GM12878 (cell line): ENCODE measurements at regions not wholly inside any gene's neighbourhood (a gene's known extent, or its start where the extent isn't known, plus 50 kb on each side); places are given as distances from the start of the nearest gene placed in this dataset.

Experiments
- ATAC-seq: fragments of 200-7000 bp; cut with Tn5 transposase; 3 replicates; pipeline ENCODE4 v1.9.1; 2020; ENCODE audit warnings: mild to moderate bottlenecking, moderate library complexity
- BruUV-seq: library from RNA; stranded (reverse); fragments of 400-500 nt; replicated peaks from 2 replicates; lab custom pipeline; 2021; lab: Mats Ljungman, UMichigan
- CTCF ChIA-PET: fragments of 300-600 bp; sonication (Branson Sonifier 250); formaldehyde crosslinking; extraction: SDS; loops from one replicate; lab custom pipeline; 2021; ENCODE audit warnings: inconsistent platforms; lab: Yijun Ruan, JAX
- POLR2A ChIA-PET: fragments of 350-600 bp; formaldehyde crosslinking; extraction: SDS; loops from one replicate; lab custom pipeline; 2021; ENCODE audit warnings: inconsistent platforms; lab: Charles Lee
- RAD21 ChIA-PET: fragments of 300-600 bp; sonication (Branson Sonifier 250); formaldehyde crosslinking; loops from one replicate; lab custom pipeline; 2023; ENCODE audit warnings: antibody characterized with exemption; ENCODE audit not compliant: unreplicated experiment; lab: Charles Lee
- SMC1A ChIA-PET: fragments of 300-600 bp; sonication (Branson Sonifier 250); formaldehyde crosslinking; loops from one replicate; lab custom pipeline; 2023; ENCODE audit not compliant: unreplicated experiment, uncharacterized antibody; lab: Charles Lee
- DNase-seq: peaks from one replicate; pipeline ENCODE4 v3.0.0-alpha.2; 2011; ENCODE audit warnings: low read depth, low spot score
- FAIRE-seq: peaks from 3 replicates; lab custom pipeline; 2011; peaks lifted over from hg19 to GRCh38; lab: Jason Lieb, UNC
- H2AFZ ChIP-seq: 2 replicates; pipeline ENCODE4 v1.6.0; 2011; ENCODE audit warnings: low read depth, low read length, control low read depth; ENCODE audit not compliant: control insufficient read depth
- H3K27ac ChIP-seq: 2 replicates; pipeline ENCODE4 v1.5.1; 2011; ENCODE audit warnings: control low read depth; ENCODE audit not compliant: control insufficient read depth, insufficient read depth
- H3K27me3 ChIP-seq, 2 experiments: replicated peaks in 1 of 2; 2 replicates each; pipeline versions ENCODE4 v1.6.0 to v1.6.1; 2011; ENCODE audit warnings: low read length in 1 of 2; ENCODE audit not compliant: control insufficient read depth in 2 of 2, insufficient read depth in 2 of 2
- H3K36me3 ChIP-seq, 2 experiments: 2 replicates each; pipeline ENCODE4 v1.5.1; 2011; ENCODE audit warnings: low read length in 1 of 2; ENCODE audit not compliant: control insufficient read depth in 2 of 2, insufficient read depth in 2 of 2
- H3K4me1 ChIP-seq: 2 replicates; pipeline ENCODE4 v1.6.1; 2011; ENCODE audit warnings: mild to moderate bottlenecking, low read length, moderate library complexity, mixed read lengths; ENCODE audit not compliant: control insufficient read depth, insufficient read depth
- H3K4me2 ChIP-seq: 2 replicates; pipeline ENCODE4 v1.6.0; 2011; ENCODE audit warnings: control low read depth; ENCODE audit not compliant: control insufficient read depth, insufficient read depth
- H3K4me3 ChIP-seq: fragments of 200-600 bp; sonication (generic); 2 replicates; pipeline ENCODE4 v1.5.1; 2016
- H3K79me2 ChIP-seq: 2 replicates; pipeline ENCODE4 v1.6.0; 2011; ENCODE audit warnings: low read length; ENCODE audit not compliant: control insufficient read depth, insufficient read depth
- H3K9ac ChIP-seq: 2 replicates; pipeline ENCODE4 v1.8.0; 2011; ENCODE audit warnings: low read length, control low read depth, mixed read lengths; ENCODE audit not compliant: control insufficient read depth, insufficient read depth
- H3K9me3 ChIP-seq: replicated peaks from 3 replicates; pipeline ENCODE4 v1.5.1; 2011; ENCODE audit warnings: mild to moderate bottlenecking, low read length; ENCODE audit not compliant: control insufficient read depth, insufficient read depth
- H4K20me1 ChIP-seq: 2 replicates; pipeline ENCODE4 v1.6.0; 2011; ENCODE audit not compliant: control insufficient read depth, insufficient read depth
- CHD1 ChIP-seq: IDR thresholded peaks from 2 replicates; pipeline ENCODE4 v1.6.1; 2012; ENCODE audit warnings: low read depth, low read length, improper control_type of control experiment
- HDAC2 ChIP-seq: fragments of 200-600 bp; sonication (generic); IDR thresholded peaks from 2 replicates; pipeline ENCODE4 v1.6.1; 2017
- MEF2A ChIP-seq: IDR thresholded peaks from 2 replicates; pipeline ENCODE4 v1.6.1; 2011; ENCODE audit warnings: low read depth, mild to moderate bottlenecking, low read length, moderate library complexity; ENCODE audit not compliant: insufficient read depth
- MXI1 ChIP-seq: fragments of 150-350 bp; IDR thresholded peaks from 2 replicates; pipeline ENCODE4 v1.6.1; 2011; ENCODE audit warnings: low read depth, mild to moderate bottlenecking, inconsistent platforms, low read length, improper control_type of control experiment
- SRF ChIP-seq, 2 experiments: IDR thresholded peaks; 2 replicates each; pipeline ENCODE4 v1.6.1; 2011; ENCODE audit warnings: low read depth in 2 of 2, low read length in 2 of 2, mild to moderate bottlenecking in 1 of 2, moderate library complexity in 1 of 2
- TCF7 ChIP-seq: IDR thresholded peaks from 2 replicates; pipeline ENCODE4 v1.6.1; 2014; ENCODE audit warnings: antibody characterized with exemption, borderline replicate concordance
- WGBS: methylation state at CpG from one replicate; pipeline ENCODE4 v1.1.6; 2016; ENCODE audit warnings: low lambda C conversion rate; ENCODE audit not compliant: insufficient replicate concordance, insufficient coverage; ENCODE audit errors: missing lambda C conversion rate; 5-methylcytosine and 5-hydroxymethylcytosine counted together
- in situ Hi-C: fragments of 300-500 bp; cut with MboI; formaldehyde crosslinking; loops from 9 replicates; pipeline ENCODE4 v1.14.3; 2018; ENCODE audit warnings: mixed read lengths
- intact Hi-C: fragments of 100-400 bp; cut with micrococcal nuclease; formaldehyde crosslinking; loops from one replicate; pipeline ENCODE4 v1.14.2; 2022; ENCODE audit not compliant: unreplicated experiment
- TF ChIP-seq, protein P1 (sequence below): fragments of 450-650 bp; IDR thresholded peaks from 2 replicates; pipeline ENCODE4 v1.6.1; 2014; ENCODE audit warnings: mild to moderate bottlenecking

GRCh38 chr1:94677087-94677486 is 135.5 kb upstream of the F3 start:
- no TSS peak for BruUV-seq

GRCh38 chr1:94676686-94677085 is 135.1 kb upstream of the F3 start:
- CTCF ChIA-PET: no interaction called here
- no peak overlapping the region for H3K27ac ChIP-seq
- H3K36me3 ChIP-seq: no peaks in the 10 kb centered on the region
- H2AFZ ChIP-seq: no peak overlapping the region
- TF ChIP-seq MXI1: no peak
- no peak overlapping the region for H3K9ac ChIP-seq
- H3K4me2 ChIP-seq: no peak overlapping the region
- RAD21 ChIA-PET: no interaction called here
- SMC1A ChIA-PET: interaction anchor here (0.9 kb wide), 1 partner anchor 10 kb away, joined by 3 read pairs; no protein-coding TSS in a partner anchor
- no peaks in the 10 kb centered on the region for H3K79me2 ChIP-seq
- ATAC-seq: no peak
- WGBS: 43% methylated on average over 6 of the region's 6 CpGs
- intact Hi-C loops (no loop called here), in situ Hi-C loops (no loop called here)
- no peaks in the 10 kb centered on the region for H3K9me3 ChIP-seq
- POLR2A ChIA-PET: no interaction called here
- no TSS peak for BruUV-seq
- H4K20me1 ChIP-seq: no peaks in the 10 kb centered on the region
- no peak for FAIRE-seq
- DNase-seq: no peak
- no peaks in the 10 kb centered on the region; a peak in 1 of 4 replicates for H3K27me3 ChIP-seq
- no peak overlapping the region for H3K4me3 ChIP-seq
- no peaks in the 10 kb centered on the region for H3K4me1 ChIP-seq

More at GRCh38 chr1:94677087-94677486, 135.5 kb upstream of the F3 start:
- no peak overlapping the region for H3K4me2 ChIP-seq
- CTCF ChIA-PET: no interaction called here
- DNase-seq (no peak), FAIRE-seq (no peak), ATAC-seq (no peak)
- H3K79me2 ChIP-seq: no peaks in the 10 kb centered on the region
- H3K4me1 ChIP-seq: no peaks in the 10 kb centered on the region
- RAD21 ChIA-PET: no interaction called here
- no peaks in the 10 kb centered on the region for H4K20me1 ChIP-seq
- in situ Hi-C loops: no loop called here
- POLR2A ChIA-PET: no interaction called here
- intact Hi-C loops: no loop called here
- no peaks in the 10 kb centered on the region; a peak in 1 of 4 replicates for H3K27me3 ChIP-seq
- WGBS: 23% methylated on average over 5 of the region's 5 CpGs
- no peak overlapping the region for H3K9ac ChIP-seq
- TF ChIP-seq CHD1 (no peak), MEF2A (no peak), TCF7 (no peak), SRF (IDR thresholded peaks at IDR 0.05; ENCODE audit: low read depth in 2 of 2, low read length in 2 of 2) (no peak), HDAC2 (no peak)
- TF ChIP-seq, protein P1, sequence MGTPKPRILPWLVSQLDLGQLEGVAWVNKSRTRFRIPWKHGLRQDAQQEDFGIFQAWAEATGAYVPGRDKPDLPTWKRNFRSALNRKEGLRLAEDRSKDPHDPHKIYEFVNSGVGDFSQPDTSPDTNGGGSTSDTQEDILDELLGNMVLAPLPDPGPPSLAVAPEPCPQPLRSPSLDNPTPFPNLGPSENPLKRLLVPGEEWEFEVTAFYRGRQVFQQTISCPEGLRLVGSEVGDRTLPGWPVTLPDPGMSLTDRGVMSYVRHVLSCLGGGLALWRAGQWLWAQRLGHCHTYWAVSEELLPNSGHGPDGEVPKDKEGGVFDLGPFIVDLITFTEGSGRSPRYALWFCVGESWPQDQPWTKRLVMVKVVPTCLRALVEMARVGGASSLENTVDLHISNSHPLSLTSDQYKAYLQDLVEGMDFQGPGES: no peak
- SMC1A ChIA-PET: no interaction called here
- no peak overlapping the region for H2AFZ ChIP-seq
- no peak overlapping the region for H3K4me3 ChIP-seq
- no peaks in the 10 kb centered on the region for H3K9me3 ChIP-seq
- no peak overlapping the region for H3K27ac ChIP-seq
- H3K36me3 ChIP-seq: no peaks in the 10 kb centered on the region
